HL-60 (cell line): ENCODE measurements at regions not wholly inside any gene's neighbourhood (a gene's known extent, or its start where the extent isn't known, plus 50 kb on each side); places are given as distances from the start of the nearest gene placed in this dataset.

Source experiments
- CTCF ChIP-seq: IDR thresholded peaks from one replicate; pipeline ENCODE4 v1.5.1; 2011; ENCODE audit warnings: low read length, control low read depth, inconsistent platforms; ENCODE audit not compliant: insufficient read depth
- POLR2AphosphoS5 ChIP-seq: IDR thresholded peaks from 2 replicates; pipeline ENCODE4 v1.6.1; 2012; ENCODE audit warnings: low read depth

GRCh38 chr16:22645868-22646267 lies 135.2 kb downstream of the NPIPB5 start:
- TF ChIP-seq CTCF (no peak), POLR2AphosphoS5 (no peak)
